Hepatic stellate cell (primary cell): ENCODE measurements at regions not wholly inside any gene's neighbourhood (a gene's known extent, or its start where the extent isn't known, plus 50 kb on each side); places are given as distances from the start of the nearest gene placed in this dataset.

Source experiments
- DNase-seq: peaks from one replicate; pipeline ENCODE4 v3.0.0; 2011; ENCODE audit warnings: low spot score

GRCh38 chr6:14925699-14926026 is 320.2 kb upstream of the JARID2 start:
- DNase-seq: no peak

GRCh38 chr6:14927398-14927797 is 318.5 kb upstream of the JARID2 start:
- no peak for DNase-seq

- DNase-seq: no peak
Observed at GRCh38 chr6:14929291-14929690, 316.6 kb upstream of the JARID2 start.

- no peak for DNase-seq
Observed at GRCh38 chr6:14930366-14930989, 315.4 kb upstream of the JARID2 start.

- DNase-seq: no peak
Observed at GRCh38 chr6:14932485-14933182, 313.2 kb upstream of the JARID2 start.

- no peak for DNase-seq
Observed at GRCh38 chr6:14933183-14933544, 312.7 kb upstream of the JARID2 start.

- no peak for DNase-seq
Observed at GRCh38 chr6:14934013-14934412, 311.9 kb upstream of the JARID2 start.

GRCh38 chr6:14934844-14935243 is 311.0 kb upstream of the JARID2 start:
- no peak for DNase-seq

GRCh38 chr6:14936861-14937260 is 309.0 kb upstream of the JARID2 start:
- DNase-seq: no peak

GRCh38 chr6:14943116-14943515 is 302.8 kb upstream of the JARID2 start:
- no peak for DNase-seq

GRCh38 chr6:14944593-14944992 is 301.3 kb upstream of the JARID2 start:
- no peak for DNase-seq

GRCh38 chr6:14945461-14946185 is 300.2 kb upstream of the JARID2 start:
- no peak for DNase-seq

GRCh38 chr6:14946753-14947152 is 299.1 kb upstream of the JARID2 start:
- no peak for DNase-seq

- DNase-seq: no peak
Observed at GRCh38 chr6:14948586-14949245, 297.2 kb upstream of the JARID2 start.

GRCh38 chr6:14950103-14950969 is 295.5 kb upstream of the JARID2 start:
- no peak for DNase-seq

GRCh38 chr6:14950970-14951276 is 294.9 kb upstream of the JARID2 start:
- no peak for DNase-seq

GRCh38 chr6:14951704-14952103 is 294.2 kb upstream of the JARID2 start:
- no peak for DNase-seq

GRCh38 chr6:14953836-14954235 is 292.0 kb upstream of the JARID2 start:
- DNase-seq: no peak

GRCh38 chr6:14957355-14958059 is 288.4 kb upstream of the JARID2 start:
- no peak for DNase-seq

- DNase-seq: no peak
Observed at GRCh38 chr6:14959324-14959885, 286.5 kb upstream of the JARID2 start.

- no peak for DNase-seq
Observed at GRCh38 chr6:14964556-14965270, 281.2 kb upstream of the JARID2 start.
